HG03095 (cell line): ENCODE measurements at regions not wholly inside any gene's neighbourhood (a gene's known extent, or its start where the extent isn't known, plus 50 kb on each side); places are given as distances from the start of the nearest gene placed in this dataset.
"Not testable (repeated sequence)": the region's sequence is repeated elsewhere in the genome, so short reads cannot be mapped to it uniquely, and the experiment has no call there.

Experiments used
- ATAC-seq: cut with Tn5 transposase; IDR thresholded peaks from one replicate; pipeline ENCODE4 v1.9.1; 2021; ENCODE audit warnings: moderate library complexity; ENCODE audit not compliant: unreplicated experiment

- ATAC-seq: no peak
Observed at GRCh38 chr2:54038835-54039234, 68.0 kb upstream of the PSME4 start.

- ATAC-seq: not testable (repeated sequence)
Observed at GRCh38 chr2:54031288-54031687, 60.5 kb upstream of the PSME4 start.

GRCh38 chr2:54030806-54031205 lies 60.0 kb upstream of the PSME4 start:
- no peak for ATAC-seq

GRCh38 chr2:54030396-54030741 lies 59.6 kb upstream of the PSME4 start:
- no peak for ATAC-seq

- no peak for ATAC-seq
Observed at GRCh38 chr2:54029721-54030395, 59.1 kb upstream of the PSME4 start.

GRCh38 chr2:54025463-54026075 lies 54.8 kb upstream of the PSME4 start:
- ATAC-seq: not testable (repeated sequence)

GRCh38 chr2:54024576-54024975 lies 53.8 kb upstream of the PSME4 start:
- ATAC-seq: no peak

- no peak for ATAC-seq
Observed at GRCh38 chr2:54021702-54022101, 50.9 kb upstream of the PSME4 start.

- ATAC-seq: no peak
Observed at GRCh38 chr2:54020793-54021414, 50.1 kb upstream of the PSME4 start.
